KMS-11 (cell line): ENCODE measurements at regions not wholly inside any gene's neighbourhood (a gene's known extent, or its start where the extent isn't known, plus 50 kb on each side); places are given as distances from the start of the nearest gene placed in this dataset.

Experiments used
- H2AFZ ChIP-seq: fragments of 200-600 bp; sonication (generic); 2 replicates; pipeline ENCODE4 v1.6.1; 2016; ENCODE audit warnings: antibody characterized with exemption, mixed run types, low read depth
- H3K27ac ChIP-seq: fragments of 200-600 bp; sonication (generic); 2 replicates; pipeline ENCODE4 v1.6.1; 2016; ENCODE audit warnings: mild to moderate bottlenecking, mixed run types
- H3K27me3 ChIP-seq: fragments of 200-600 bp; sonication (generic); 2 replicates; pipeline ENCODE4 v1.6.1; 2017; ENCODE audit warnings: mild to moderate bottlenecking, low read depth, mixed run types, moderate library complexity; ENCODE audit not compliant: insufficient read depth
- H3K36me3 ChIP-seq: fragments of 200-600 bp; sonication (generic); 2 replicates; pipeline ENCODE4 v1.6.1; 2017; ENCODE audit warnings: mild to moderate bottlenecking, mixed run types; ENCODE audit not compliant: insufficient read depth
- H3K4me1 ChIP-seq: fragments of 200-600 bp; sonication (generic); 2 replicates; pipeline ENCODE4 v1.6.1; 2016; ENCODE audit warnings: mild to moderate bottlenecking, low read depth, mixed run types; ENCODE audit not compliant: poor library complexity, severe bottlenecking
- H3K4me2 ChIP-seq: fragments of 200-600 bp; sonication (generic); 2 replicates; pipeline ENCODE4 v1.7.0; 2016; ENCODE audit warnings: mild to moderate bottlenecking, mixed run types
- H3K4me3 ChIP-seq: fragments of 200-600 bp; sonication (generic); IDR thresholded peaks from 2 replicates; pipeline ENCODE4 v1.6.1; 2017; ENCODE audit warnings: low read depth, low read length, mixed read lengths; ENCODE audit not compliant: insufficient read depth
- H3K79me2 ChIP-seq: fragments of 200-600 bp; sonication (generic); 2 replicates; pipeline ENCODE4 v1.6.1; 2016; ENCODE audit warnings: low read depth, mixed run types; ENCODE audit not compliant: insufficient read depth
- H3K9ac ChIP-seq: fragments of 200-600 bp; sonication (generic); 2 replicates; pipeline ENCODE4 v1.6.1; 2016; ENCODE audit warnings: mild to moderate bottlenecking, mixed run types
- H4K20me1 ChIP-seq: fragments of 200-600 bp; sonication (generic); 2 replicates; pipeline ENCODE4 v1.6.1; 2016; ENCODE audit warnings: mild to moderate bottlenecking, mixed run types; ENCODE audit not compliant: insufficient read depth
- CTCF ChIP-seq: fragments of 200-600 bp; sonication (generic); conservative IDR thresholded peaks from 2 replicates; pipeline ENCODE4 v1.6.1; 2017; ENCODE audit warnings: low read depth, mild to moderate bottlenecking, antibody characterized with exemption, low read length, moderate library complexity, mixed read lengths

- no peaks in the 10 kb centered on the region for H4K20me1 ChIP-seq
- no peak for TF ChIP-seq CTCF
- no peaks in the 10 kb centered on the region for H3K36me3 ChIP-seq
- H3K79me2 ChIP-seq: no peaks in the 10 kb centered on the region
- peak overlapping the region; percentile 15; the same call in 1 of the 2 replicates for H3K4me2 ChIP-seq
- H3K9ac ChIP-seq: no peak overlapping the region
- no peaks in the 10 kb centered on the region for H3K27me3 ChIP-seq
- peaks cover 20% of the 10 kb centered on the region for H3K4me1 ChIP-seq
- no peak overlapping the region for H2AFZ ChIP-seq
- no peak overlapping the region for H3K27ac ChIP-seq
- no peak overlapping the region for H3K4me3 ChIP-seq
These were observed 304.5 kb downstream of the OTOL1 start for GRCh38 chr3:161800985-161801559.

- Histone ChIP-seq H3K4me2 (no peak overlapping the region), H3K4me3 (no peak overlapping the region), H3K27me3 (no peaks in the 10 kb centered on the region), H3K36me3 (no peaks in the 10 kb centered on the region), H3K9ac (no peak overlapping the region), H2AFZ (no peak overlapping the region), H3K79me2 (no peaks in the 10 kb centered on the region), H3K4me1 (no peaks in the 10 kb centered on the region), H4K20me1 (no peaks in the 10 kb centered on the region), H3K27ac (no peak overlapping the region)
- no peak for TF ChIP-seq CTCF
These were observed 321.5 kb downstream of the OTOL1 start for GRCh38 chr3:161818106-161818505.

GRCh38 chr3:161821591-161821990, 325.0 kb downstream of the OTOL1 start:
- no peak overlapping the region for H3K4me2 ChIP-seq
- no peaks in the 10 kb centered on the region for H3K36me3 ChIP-seq
- H4K20me1 ChIP-seq: no peaks in the 10 kb centered on the region
- TF ChIP-seq CTCF: no peak
- no peaks in the 10 kb centered on the region for H3K4me1 ChIP-seq
- no peak overlapping the region for H3K27ac ChIP-seq
- H3K4me3 ChIP-seq: no peak overlapping the region
- no peak overlapping the region for H3K9ac ChIP-seq
- H3K79me2 ChIP-seq: no peaks in the 10 kb centered on the region
- H3K27me3 ChIP-seq: no peaks in the 10 kb centered on the region
- no peak overlapping the region for H2AFZ ChIP-seq

GRCh38 chr3:161822291-161822690, 325.7 kb downstream of the OTOL1 start:
- Histone ChIP-seq H3K27ac (no peak overlapping the region), H3K4me2 (no peak overlapping the region), H3K36me3 (no peaks in the 10 kb centered on the region), H2AFZ (no peak overlapping the region), H3K4me1 (no peaks in the 10 kb centered on the region), H3K9ac (no peak overlapping the region), H3K79me2 (no peaks in the 10 kb centered on the region), H3K27me3 (no peaks in the 10 kb centered on the region), H4K20me1 (no peaks in the 10 kb centered on the region), H3K4me3 (no peak overlapping the region)
- TF ChIP-seq CTCF: no peak
